GM18502 (cell line): ENCODE measurements at regions not wholly inside any gene's neighbourhood (a gene's known extent, or its start where the extent isn't known, plus 50 kb on each side); places are given as distances from the start of the nearest gene placed in this dataset.
"Not testable (repeated sequence)": the region's sequence is repeated elsewhere in the genome, so short reads cannot be mapped to it uniquely, and the experiment has no call there.

Experiments used
- ATAC-seq: cut with Tn5 transposase; IDR thresholded peaks from one replicate; pipeline ENCODE4 v1.9.1; 2021; ENCODE audit warnings: mild to moderate bottlenecking; ENCODE audit not compliant: unreplicated experiment, poor library complexity

DNA sequence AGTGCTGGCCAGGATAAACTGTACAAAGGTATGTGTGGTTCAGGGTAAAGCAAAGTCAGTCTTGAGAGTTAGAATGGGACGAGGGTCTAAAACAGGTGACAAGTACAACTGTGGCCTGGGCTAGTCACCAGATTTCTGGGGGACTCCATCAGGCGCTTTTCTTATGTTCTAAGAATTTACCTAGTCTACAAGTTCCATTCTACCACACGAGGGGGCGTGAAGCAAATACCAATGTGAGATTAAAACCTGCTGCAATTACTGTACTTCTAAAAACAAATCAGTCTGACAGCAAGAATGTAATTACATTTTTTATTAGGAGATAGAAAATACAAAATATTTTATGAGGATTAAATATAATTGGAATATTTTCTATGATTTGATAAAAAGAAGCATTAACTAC is 146.5 kb downstream of the ALOX5 start:
- ATAC-seq, result no peak

DNA sequence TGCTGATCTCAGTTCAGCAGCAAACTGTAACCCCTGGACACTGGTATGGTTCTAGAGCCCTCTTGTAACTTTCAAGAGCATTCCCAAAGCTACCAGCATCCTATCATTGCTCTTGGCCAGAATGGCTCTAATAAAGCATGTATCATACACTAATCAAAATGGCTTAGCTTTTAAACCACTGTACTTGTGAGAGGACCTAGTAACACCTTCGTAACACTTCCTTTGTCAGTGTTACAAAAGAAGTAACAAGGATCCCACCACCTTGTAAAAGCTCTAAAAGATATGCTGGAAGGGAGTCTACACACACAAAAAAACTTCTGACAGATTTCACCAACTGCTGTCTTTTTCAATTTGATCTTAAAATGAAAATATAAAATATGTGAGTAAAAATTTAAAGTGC is 144.7 kb downstream of the ALOX5 start:
- ATAC-seq, result no peak

GRCh38 chr10:45515630-45516029 is 141.6 kb downstream of the ALOX5 start:
- ATAC-seq, result no peak

DNA sequence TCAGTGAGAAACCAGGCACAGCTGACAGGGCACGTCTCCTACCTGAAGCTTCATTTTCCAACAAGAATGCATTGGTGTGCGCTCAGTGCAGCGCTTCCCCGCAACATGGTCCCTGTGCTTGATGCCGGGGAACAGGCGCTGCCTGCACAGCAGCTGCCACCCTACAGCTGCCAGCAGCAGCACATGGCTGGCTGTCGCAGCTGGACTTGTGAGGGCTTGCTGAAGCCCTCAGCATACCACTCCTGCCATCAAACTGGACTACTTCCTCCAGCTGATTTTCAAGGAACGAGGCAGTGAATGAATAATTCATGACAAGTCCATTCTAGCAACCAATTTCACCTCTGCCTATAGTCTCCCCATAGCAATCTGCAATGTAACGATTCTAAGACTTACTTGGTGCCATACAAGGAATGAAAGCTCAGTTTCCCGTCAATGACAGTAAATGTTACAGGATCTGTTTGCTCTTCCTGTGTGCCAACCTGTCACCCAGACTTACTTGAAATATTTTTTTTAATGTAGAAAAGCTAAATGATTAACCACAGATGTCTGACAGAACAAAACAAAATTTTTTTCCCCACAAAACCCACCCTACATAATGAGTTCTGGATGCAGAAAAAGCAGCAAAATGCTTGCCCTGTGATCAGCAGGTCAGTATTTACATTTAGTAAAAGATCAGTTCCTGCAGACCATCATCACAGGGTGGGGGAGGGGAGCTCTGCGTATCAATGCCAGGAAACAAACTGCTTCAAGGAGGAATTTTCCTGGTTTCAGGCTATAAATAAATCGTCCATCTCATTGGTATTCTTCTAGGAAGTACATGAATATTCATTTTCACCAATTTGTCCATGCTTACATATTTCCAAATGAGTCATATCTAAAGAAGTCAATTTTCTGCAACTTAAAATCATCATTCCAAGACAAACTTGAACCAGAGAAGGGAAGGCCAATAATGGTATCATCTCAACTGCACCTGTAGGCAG is 140.6 kb downstream of the ALOX5 start:
- ATAC-seq, result no peak

- no peak for ATAC-seq
These were observed 139.5 kb downstream of the ALOX5 start for GRCh38 chr10:45513551-45513950.

GRCh38 chr10:45511926-45512325 is 137.9 kb downstream of the ALOX5 start:
- not testable (repeated sequence) for ATAC-seq

DNA sequence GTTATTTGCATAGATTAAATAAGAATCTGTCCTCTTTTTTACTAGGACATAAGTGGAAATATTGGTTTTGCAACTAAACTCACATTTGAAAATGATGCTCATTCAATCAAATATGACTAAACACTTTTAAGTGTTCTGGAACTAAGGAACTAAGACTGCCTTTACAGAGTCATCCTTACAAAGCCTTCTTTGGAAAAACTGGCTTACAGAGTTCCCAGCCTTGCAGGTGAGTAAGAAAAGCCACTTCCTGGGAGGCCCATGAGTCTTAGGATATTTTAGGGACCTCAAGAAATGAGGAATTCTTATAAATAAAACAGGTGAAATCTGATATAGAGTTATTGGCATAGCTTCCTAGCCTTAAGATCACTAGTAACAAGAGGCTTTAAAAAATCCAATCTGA is 135.5 kb downstream of the ALOX5 start:
- no peak for ATAC-seq

DNA sequence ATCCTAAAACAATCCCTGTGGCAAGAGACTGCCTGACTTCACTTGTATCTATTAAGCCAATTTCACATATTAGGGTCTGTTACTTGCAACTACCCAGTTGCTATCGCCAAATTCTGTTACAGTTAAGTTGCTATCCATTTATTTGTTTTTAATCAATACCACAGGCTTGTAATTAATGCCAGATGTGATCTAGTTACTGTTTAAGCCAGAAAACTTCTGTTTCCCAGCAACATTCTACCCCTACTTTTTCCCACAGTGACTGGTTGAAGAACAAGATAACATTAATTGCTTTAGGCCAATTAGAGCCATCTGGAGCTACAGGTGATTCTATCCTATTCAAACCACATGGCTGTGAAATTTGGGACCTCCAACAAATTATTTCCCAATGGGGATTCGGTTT is 131.3 kb downstream of the ALOX5 start:
- no peak for ATAC-seq

- ATAC-seq, result no peak
These were observed 128.4 kb downstream of the ALOX5 start for GRCh38 chr10:45502458-45502857.

DNA sequence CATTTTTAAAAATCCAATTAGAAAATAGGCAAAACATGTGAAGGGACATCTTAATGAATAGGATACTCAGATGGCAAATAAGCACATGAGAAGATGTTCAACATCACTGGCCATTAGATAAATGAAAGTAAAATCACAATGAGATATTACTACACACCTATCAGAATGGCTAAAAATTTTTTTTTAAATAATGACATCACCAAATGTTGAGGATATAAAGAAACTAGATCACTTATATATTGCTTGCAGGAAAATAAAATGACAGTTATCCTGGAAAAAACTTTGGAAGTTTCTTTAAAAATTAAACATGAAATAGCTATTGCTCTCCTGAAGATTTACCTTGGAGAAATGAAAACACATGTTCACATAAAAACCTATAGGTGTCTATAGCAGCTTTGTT is 127.8 kb downstream of the ALOX5 start:
- no peak for ATAC-seq

DNA sequence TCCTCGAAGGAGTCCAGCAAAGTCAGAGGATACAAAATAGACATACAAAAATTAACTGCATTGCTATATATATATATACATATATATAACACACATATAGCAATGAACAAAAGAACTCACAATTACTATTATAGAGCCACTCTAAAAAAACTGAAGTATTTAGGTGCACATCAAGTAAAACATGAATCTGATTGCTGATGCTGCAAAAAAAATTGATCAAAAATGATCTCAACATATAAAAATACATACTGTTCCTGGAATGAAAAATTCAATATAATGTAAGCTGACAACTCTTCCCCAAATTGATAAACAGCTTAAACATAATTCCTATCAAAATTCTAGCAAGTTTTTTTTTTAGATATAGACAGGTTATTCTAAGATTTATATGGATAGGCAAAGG is 126.8 kb downstream of the ALOX5 start:
- ATAC-seq, result no peak

DNA sequence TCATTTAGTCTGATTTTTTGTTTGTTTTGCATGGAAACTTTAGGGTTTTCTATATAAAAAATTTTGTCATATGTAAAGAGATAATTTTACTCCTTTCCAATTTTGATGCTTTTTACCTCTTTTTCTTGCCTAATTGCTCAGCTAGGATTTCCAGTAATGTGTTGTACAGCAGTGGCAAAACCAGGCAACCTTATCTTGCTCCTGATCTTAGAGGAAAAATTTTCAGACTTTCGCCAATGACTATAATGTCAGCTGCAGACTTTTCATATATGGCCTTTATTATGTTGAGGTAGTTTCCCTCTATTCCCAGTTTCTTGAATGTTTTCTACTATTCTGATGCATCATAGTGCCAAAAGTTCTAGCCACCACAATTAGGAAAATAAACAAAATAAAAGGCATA is 126.3 kb downstream of the ALOX5 start:
- no peak for ATAC-seq

DNA sequence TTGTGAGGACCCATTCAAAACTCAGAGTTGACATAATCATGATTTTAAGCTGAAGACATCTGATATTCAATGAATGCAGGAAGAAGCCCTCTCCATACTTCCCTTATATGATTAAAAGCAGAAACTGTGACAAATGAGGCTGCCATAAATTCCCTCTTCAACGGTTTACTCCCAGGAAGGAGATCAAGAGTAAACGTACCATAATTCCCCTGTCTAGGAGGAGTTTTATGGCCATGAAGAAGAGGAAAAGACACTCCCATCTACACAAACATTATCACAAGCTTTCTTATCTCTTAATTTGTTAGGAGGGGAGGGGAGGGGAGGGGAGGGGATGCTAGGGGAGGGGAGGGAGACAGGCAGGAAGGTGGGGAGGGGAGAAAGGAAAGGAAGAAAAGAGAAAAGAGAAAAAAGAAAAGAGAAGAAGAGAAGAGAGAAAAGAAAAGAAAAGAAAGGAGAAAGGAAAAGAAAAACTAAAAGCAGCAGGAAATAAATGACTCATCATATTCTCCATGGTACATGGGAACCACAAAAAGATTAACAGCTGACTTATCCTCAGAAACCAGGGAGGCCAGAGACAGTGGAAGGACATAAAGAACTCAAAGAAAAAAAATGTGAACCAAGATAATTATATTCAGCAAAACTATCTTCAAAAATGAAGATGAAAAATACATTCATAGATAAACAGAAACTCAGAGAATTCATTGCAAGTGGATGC is 121.6 kb downstream of the ALOX5 start:
- no peak for ATAC-seq
